Right lobe of liver (tissue), 6 donors: ENCODE measurements at regions not wholly inside any gene's neighbourhood (a gene's known extent, or its start where the extent isn't known, plus 50 kb on each side); places are given as distances from the start of the nearest gene placed in this dataset.

Source experiments
- ATAC-seq, 4 donors: fragments of 200-7000 bp; cut with Tn5 transposase; one replicate each; pipeline ENCODE4 v1.9.1; 2020; ENCODE audit warnings: mild to moderate bottlenecking in 4 of 4, moderate library complexity in 4 of 4
- DNase-seq, 3 donors: peaks; one replicate each; pipeline ENCODE4 v3.0.0-alpha.2; 2020
- H3K27ac ChIP-seq, 3 donors: fragments of 200-600 bp; one replicate each; pipeline ENCODE4 v1.8.0; 2022
- H3K27me3 ChIP-seq, 2 donors: fragments of 200-600 bp; one replicate each; pipeline ENCODE4 v1.8.0; 2022
- H3K36me3 ChIP-seq, 4 donors: fragments of 200-600 bp; sonication (generic) in 1 of 4; one replicate each; pipeline versions ENCODE4 v1.5.1 to v1.8.0; 2017 to 2022; ENCODE audit warnings: control low read depth in 1 of 4
- H3K4me1 ChIP-seq, 4 donors: fragments of 200-600 bp; sonication (generic) in 1 of 4; one replicate each; pipeline versions ENCODE4 v1.5.1 to v1.8.0; 2017 to 2022; ENCODE audit warnings: control low read depth in 1 of 4
- H3K4me3 ChIP-seq, 3 donors: fragments of 200-600 bp; one replicate each; pipeline ENCODE4 v1.8.0; 2022
- H3K9me3 ChIP-seq, 4 donors: fragments of 200-600 bp; sonication (generic) in 1 of 4; one replicate each; pipeline versions ENCODE4 v1.5.1 to v1.8.0; 2017 to 2022; ENCODE audit warnings: control low read depth in 1 of 4
- POLR2A ChIP-seq: fragments of 450-650 bp; IDR thresholded peaks from one replicate; pipeline ENCODE4 v1.6.1; 2017; ENCODE audit warnings: antibody characterized with exemption, mild to moderate bottlenecking
- whole genome bisulfite sequencing: methylation state at CpG from one replicate; pipeline ENCODE4 v1.1.6; 2018; ENCODE audit warnings: low coverage, low lambda C conversion rate; ENCODE audit not compliant: insufficient coverage; ENCODE audit errors: missing lambda C conversion rate; 5-methylcytosine and 5-hydroxymethylcytosine counted together
- intact Hi-C, 2 donors: fragments of 100-400 bp; cut with DNase I; formaldehyde crosslinking; loops; one replicate each; pipeline versions ENCODE4 v1.11.2 to v1.14.1; 2022
- TF ChIP-seq, protein P1 (sequence below), 4 donors: fragments of 200-600 bp in 3 of 4; fragments of 450-650 bp in 1 of 4; IDR thresholded peaks; one replicate each; pipeline versions ENCODE4 v1.5.1 to v1.8.0; 2016 to 2022; ENCODE audit warnings: antibody characterized with exemption in 4 of 4, mild to moderate bottlenecking in 2 of 4
- donor health status: DM: no; HTN: yes; CAD: no.
- donor health status: DM: no; HTN: no; CAD: no.
- donor health status: DM: no; HTN: no; CAD: no.
- donor health status: DM: no; HTN: yes; CAD: no.
- donor health status: DM: no; HTN: yes; CAD: no.

DNA sequence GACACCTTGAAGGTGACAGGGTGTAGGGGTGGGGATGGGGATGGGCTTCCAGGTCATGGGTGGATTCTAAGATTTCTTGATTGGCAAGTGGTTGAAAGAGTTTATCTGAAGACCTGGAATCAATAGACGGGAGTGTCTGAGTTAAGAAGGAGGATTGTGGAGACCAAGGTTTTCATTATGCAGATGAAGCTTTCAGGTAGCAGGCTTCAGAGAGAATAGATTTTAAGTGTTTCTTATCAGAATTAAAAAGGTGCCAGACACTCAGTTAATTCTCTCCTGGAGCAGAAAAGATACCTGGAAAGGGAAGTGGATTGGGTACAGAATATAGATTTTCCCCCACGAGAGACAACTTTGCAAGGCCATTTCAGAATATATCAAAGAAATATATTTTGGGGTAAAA lies 211.7 kb upstream of the PRICKLE1 start:
- Histone ChIP-seq H3K4me3 (no peak overlapping the region), H3K27ac (no peak overlapping the region), H3K4me1 (no peaks in the 10 kb centered on the region), H3K9me3 (no peaks in the 10 kb centered on the region), H3K27me3 (no peaks in the 10 kb centered on the region), H3K36me3 (no peaks in the 10 kb centered on the region)
- intact Hi-C loops, result no loop called here
- no peak for DNase-seq
- no peak for ATAC-seq
- 39% methylated on average over 2 of the region's 2 CpGs for WGBS
- TF ChIP-seq, protein P1, sequence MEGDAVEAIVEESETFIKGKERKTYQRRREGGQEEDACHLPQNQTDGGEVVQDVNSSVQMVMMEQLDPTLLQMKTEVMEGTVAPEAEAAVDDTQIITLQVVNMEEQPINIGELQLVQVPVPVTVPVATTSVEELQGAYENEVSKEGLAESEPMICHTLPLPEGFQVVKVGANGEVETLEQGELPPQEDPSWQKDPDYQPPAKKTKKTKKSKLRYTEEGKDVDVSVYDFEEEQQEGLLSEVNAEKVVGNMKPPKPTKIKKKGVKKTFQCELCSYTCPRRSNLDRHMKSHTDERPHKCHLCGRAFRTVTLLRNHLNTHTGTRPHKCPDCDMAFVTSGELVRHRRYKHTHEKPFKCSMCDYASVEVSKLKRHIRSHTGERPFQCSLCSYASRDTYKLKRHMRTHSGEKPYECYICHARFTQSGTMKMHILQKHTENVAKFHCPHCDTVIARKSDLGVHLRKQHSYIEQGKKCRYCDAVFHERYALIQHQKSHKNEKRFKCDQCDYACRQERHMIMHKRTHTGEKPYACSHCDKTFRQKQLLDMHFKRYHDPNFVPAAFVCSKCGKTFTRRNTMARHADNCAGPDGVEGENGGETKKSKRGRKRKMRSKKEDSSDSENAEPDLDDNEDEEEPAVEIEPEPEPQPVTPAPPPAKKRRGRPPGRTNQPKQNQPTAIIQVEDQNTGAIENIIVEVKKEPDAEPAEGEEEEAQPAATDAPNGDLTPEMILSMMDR (IDR thresholded peaks at IDR 0.05), result no peak

DNA sequence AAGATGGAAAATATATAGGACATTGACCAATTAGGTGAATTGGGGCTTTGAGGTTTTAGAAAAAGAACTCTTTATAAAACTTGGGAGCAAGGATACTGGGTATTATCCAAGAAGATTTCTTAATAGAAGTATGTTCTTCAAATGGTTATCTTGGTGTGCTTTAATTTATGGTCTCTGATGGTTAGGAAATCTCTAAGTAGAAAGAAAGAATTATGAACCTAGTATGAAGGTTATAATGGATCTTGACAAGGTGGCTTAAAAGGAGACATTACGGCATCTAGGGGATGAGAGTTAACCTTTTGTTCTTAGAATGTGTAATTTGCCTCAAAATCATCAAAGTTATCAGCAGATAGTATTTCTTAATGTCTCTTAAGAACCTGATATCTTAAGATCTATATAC lies 210.4 kb upstream of the PRICKLE1 start:
- no peak for DNase-seq
- H3K9me3 ChIP-seq, result no peaks in the 10 kb centered on the region
- intact Hi-C loops, result no loop called here

DNA sequence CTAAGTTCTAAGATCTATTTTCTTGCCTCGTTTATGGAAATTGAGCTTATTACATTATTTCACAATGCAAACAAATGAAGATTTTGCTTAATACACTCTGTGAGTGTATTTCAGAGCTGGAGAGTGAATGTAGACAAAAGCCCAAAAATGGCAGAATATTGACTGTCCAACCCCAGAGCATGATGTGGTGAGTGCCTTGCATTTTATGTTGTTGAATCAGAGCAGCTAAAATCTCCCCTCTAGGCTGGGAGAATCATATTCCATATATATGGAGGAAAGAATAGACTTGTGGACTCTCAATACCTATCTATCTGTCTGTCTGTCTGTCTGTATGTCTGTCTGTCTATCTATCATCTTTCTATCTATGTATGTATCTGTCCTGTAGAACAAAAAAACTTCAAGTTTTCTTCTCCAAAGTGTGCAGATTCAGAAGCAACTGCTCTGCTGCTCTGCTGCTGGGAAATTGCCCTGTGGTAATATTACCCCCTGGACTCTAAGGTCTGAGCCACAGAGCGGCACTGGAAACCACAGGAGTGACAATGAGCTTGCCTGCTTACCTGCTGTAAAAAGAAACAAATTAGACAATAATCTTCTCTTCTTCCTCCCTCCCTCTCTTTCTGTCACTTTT lies 209.4 kb upstream of the PRICKLE1 start:
- DNase-seq (no peak), ATAC-seq (no peak)
- Histone ChIP-seq H3K4me3 (no peak overlapping the region), H3K36me3 (no peaks in the 10 kb centered on the region), H3K27me3 (no peaks in the 10 kb centered on the region), H3K27ac (no peak overlapping the region), H3K9me3 (no peaks in the 10 kb centered on the region), H3K4me1 (no peaks in the 10 kb centered on the region)
- WGBS, result 37% methylated on average over 2 of the region's 2 CpGs
- TF ChIP-seq, protein P1 (IDR thresholded peaks at IDR 0.05), result no peak
- no peak for TF ChIP-seq POLR2A
- intact Hi-C loops, result no loop called here

More for the DNA sequence above, 210.4 kb upstream of the PRICKLE1 start:
- 63% methylated on average over 1 of the region's 1 CpG for WGBS
- H3K4me1 ChIP-seq, result no peaks in the 10 kb centered on the region
- no peak overlapping the region for H3K4me3 ChIP-seq
- ATAC-seq, result no peak
- no peak for TF ChIP-seq POLR2A
- no peaks in the 10 kb centered on the region for H3K36me3 ChIP-seq
- no peak overlapping the region for H3K27ac ChIP-seq
- no peaks in the 10 kb centered on the region for H3K27me3 ChIP-seq

DNA sequence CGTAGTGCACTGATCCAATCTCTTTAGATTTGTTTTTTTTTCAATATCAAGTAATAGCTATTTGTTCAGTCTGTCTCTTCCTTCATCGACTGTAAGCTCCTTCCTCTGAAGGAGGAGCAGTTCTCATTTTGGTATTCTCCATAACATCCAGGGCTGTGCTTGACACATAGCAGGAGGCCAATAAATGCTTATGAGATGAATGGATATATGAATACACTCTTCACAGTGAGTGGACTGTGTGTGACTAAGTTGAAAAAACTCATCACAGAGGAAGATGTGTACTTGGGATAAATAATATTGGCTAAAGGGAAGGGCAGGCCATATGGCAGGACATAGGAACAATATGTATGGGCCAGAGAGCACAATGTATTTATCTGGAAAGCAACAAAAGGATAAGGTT lies 205.3 kb upstream of the PRICKLE1 start:
- Histone ChIP-seq H3K27ac (no peak overlapping the region), H3K36me3 (no peaks in the 10 kb centered on the region), H3K27me3 (no peaks in the 10 kb centered on the region), H3K4me3 (no peak overlapping the region), H3K9me3 (no peaks in the 10 kb centered on the region), H3K4me1 (no peaks in the 10 kb centered on the region)
- intact Hi-C loops, result no loop called here
- no peak for ATAC-seq
- WGBS, result 27% methylated on average over 2 of the region's 2 CpGs
- DNase-seq, result no peak
- TF ChIP-seq POLR2A, result no peak
- TF ChIP-seq, protein P1 (IDR thresholded peaks at IDR 0.05), result no peak

DNA sequence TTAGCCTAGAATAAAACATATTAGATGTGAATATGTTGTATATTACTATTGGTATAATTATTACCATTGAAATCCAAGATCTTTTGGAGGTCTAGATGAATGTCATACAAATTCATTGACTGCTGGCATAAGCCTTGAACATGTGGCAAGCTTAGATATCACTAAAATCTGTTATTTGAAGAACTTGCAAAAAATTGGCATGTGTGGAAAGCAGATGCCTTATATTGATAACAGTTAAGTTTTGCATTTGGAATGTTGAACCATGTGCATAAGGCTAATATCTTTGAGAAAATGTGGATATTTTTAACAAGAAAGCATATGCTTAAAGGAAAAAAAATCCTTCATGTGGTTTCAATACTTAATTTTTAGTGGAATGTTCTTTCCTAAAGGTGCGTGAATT lies 203.6 kb upstream of the PRICKLE1 start:
- ATAC-seq, result no peak
- no peak for DNase-seq
- H3K27ac ChIP-seq, result no peak overlapping the region
- WGBS, result 59% methylated on average over 1 of the region's 1 CpG
- TF ChIP-seq, protein P1 (IDR thresholded peaks at IDR 0.05), result no peak
- TF ChIP-seq POLR2A, result no peak
- no peak overlapping the region for H3K4me3 ChIP-seq
- H3K9me3 ChIP-seq, result no peaks in the 10 kb centered on the region
- intact Hi-C loops, result no loop called here
- no peaks in the 10 kb centered on the region for H3K36me3 ChIP-seq
- no peaks in the 10 kb centered on the region for H3K4me1 ChIP-seq
- no peaks in the 10 kb centered on the region for H3K27me3 ChIP-seq
